Esophagus squamous epithelium (tissue), 4 donors: ENCODE measurements at regions not wholly inside any gene's neighbourhood (a gene's known extent, or its start where the extent isn't known, plus 50 kb on each side); places are given as distances from the start of the nearest gene placed in this dataset.

ENCODE experiments used
- CTCF ChIP-seq, 6 experiments: fragments of 450-650 bp in 4 of 6; fragments of 200-600 bp in 2 of 6; sonication (generic) in 2 of 6; IDR thresholded peaks; one replicate each; pipeline ENCODE4 v1.5.1; 2016 to 2019; ENCODE audit warnings: antibody characterized with exemption in 6 of 6, mild to moderate bottlenecking in 4 of 6, moderate library complexity in 4 of 6
- POLR2A ChIP-seq, 4 donors: fragments of 450-650 bp; IDR thresholded peaks; one replicate each; pipeline ENCODE4 v1.6.1; 2017; ENCODE audit warnings: antibody characterized with exemption in 4 of 4, mild to moderate bottlenecking in 4 of 4, moderate library complexity in 3 of 4

GRCh38 chr1:170800265-170800664 lies 135.1 kb upstream of the MROH9 start:
- no peak for TF ChIP-seq CTCF (IDR thresholded peaks at IDR 0.05)
- TF ChIP-seq POLR2A (IDR thresholded peaks at IDR 0.05), result no peak
